GM12892 (cell line): ENCODE measurements at regions not wholly inside any gene's neighbourhood (a gene's known extent, or its start where the extent isn't known, plus 50 kb on each side); places are given as distances from the start of the nearest gene placed in this dataset.

Experiments
- POLR2A ChIP-seq: IDR thresholded peaks from 2 replicates; pipeline ENCODE4 v1.6.1; 2011; ENCODE audit warnings: low read depth, low read length, control low read depth
- TAF1 ChIP-seq: IDR thresholded peaks from 2 replicates; pipeline ENCODE4 v1.6.1; 2011; ENCODE audit warnings: low read depth, mild to moderate bottlenecking, control low read depth, low read length, borderline replicate concordance

DNA sequence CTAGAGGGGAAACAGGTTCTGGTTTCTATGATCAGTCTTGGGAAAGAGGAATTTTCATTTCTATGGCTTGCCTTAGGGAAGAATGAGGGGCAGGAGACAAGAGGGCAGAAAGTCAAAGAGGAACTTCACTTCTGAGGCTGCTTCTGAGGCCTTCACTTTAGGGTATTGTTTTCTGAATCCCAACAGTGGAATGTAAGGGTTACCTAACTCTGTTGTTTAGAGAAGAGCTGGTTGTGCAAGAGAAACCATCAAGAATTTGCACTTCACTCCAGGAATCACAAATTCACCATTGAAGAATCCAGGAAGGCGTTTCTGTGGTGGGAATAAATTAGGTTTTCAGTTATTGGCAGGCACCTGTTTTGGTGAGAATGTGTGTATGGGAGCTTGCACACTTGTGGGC, 126.7 kb upstream of the AMOT start:
- TF ChIP-seq POLR2A (no peak), TAF1 (no peak)
